Suprapubic skin (tissue), 4 donors: ENCODE measurements at regions not wholly inside any gene's neighbourhood (a gene's known extent, or its start where the extent isn't known, plus 50 kb on each side); places are given as distances from the start of the nearest gene placed in this dataset.

Source experiments
- DNase-seq, 2 donors: peaks; one replicate each; pipeline ENCODE4 v3.0.0-alpha.2; 2019; ENCODE audit warnings: low spot score in 2 of 2
- H3K27ac ChIP-seq: fragments of 200-600 bp; sonication (generic); one replicate; pipeline ENCODE4 v1.5.1; 2019
- H3K27me3 ChIP-seq: fragments of 200-600 bp; sonication (generic); one replicate; pipeline ENCODE4 v1.5.1; 2019
- H3K36me3 ChIP-seq: fragments of 200-600 bp; sonication (generic); one replicate; pipeline ENCODE4 v1.5.1; 2019
- H3K4me1 ChIP-seq: fragments of 200-600 bp; sonication (generic); one replicate; pipeline ENCODE4 v1.5.1; 2019
- H3K4me3 ChIP-seq: fragments of 200-600 bp; sonication (generic); one replicate; pipeline ENCODE4 v1.5.1; 2019; ENCODE audit warnings: mild to moderate bottlenecking
- H3K9me3 ChIP-seq: fragments of 200-600 bp; sonication (generic); one replicate; pipeline ENCODE4 v1.5.1; 2019
- CTCF ChIP-seq, 2 donors: fragments of 200-600 bp in 1 of 2; fragments of 450-650 bp in 1 of 2; sonication (generic) in 1 of 2; IDR thresholded peaks; one replicate each; pipeline ENCODE4 v1.5.1; 2016 to 2019; ENCODE audit warnings: antibody characterized with exemption in 2 of 2, mild to moderate bottlenecking in 1 of 2, moderate library complexity in 1 of 2
- EP300 ChIP-seq: sonication (generic); formaldehyde crosslinking; IDR thresholded peaks from one replicate; pipeline ENCODE4 v1.6.1; 2017; ENCODE audit warnings: antibody characterized with exemption
- POLR2A ChIP-seq, 2 donors: fragments of 450-650 bp; IDR thresholded peaks; one replicate each; pipeline ENCODE4 v1.6.1; 2017; ENCODE audit warnings: antibody characterized with exemption in 2 of 2, mild to moderate bottlenecking in 2 of 2, moderate library complexity in 2 of 2
- POLR2AphosphoS5 ChIP-seq, 3 donors: sonication (generic); formaldehyde crosslinking; IDR thresholded peaks; one replicate each; pipeline ENCODE4 v1.6.1; 2017; ENCODE audit warnings: antibody characterized with exemption in 3 of 3
- WGBS: methylation state at CpG from one replicate; pipeline ENCODE4 v1.1.5; 2018; 5-methylcytosine and 5-hydroxymethylcytosine counted together

GRCh38 chr12:88398031-88398430 lies 182.2 kb downstream of the KITLG start:
- TF ChIP-seq EP300 (no peak), CTCF (IDR thresholded peaks at IDR 0.05) (no peak), POLR2AphosphoS5 (IDR thresholded peaks at IDR 0.05) (no peak), POLR2A (IDR thresholded peaks at IDR 0.05) (no peak)
- peaks cover 9% of the 10 kb centered on the region for H3K4me1 ChIP-seq
- no peaks in the 10 kb centered on the region for H3K9me3 ChIP-seq
- H3K27ac ChIP-seq, result no peak overlapping the region
- no peak overlapping the region for H3K4me3 ChIP-seq
- WGBS, result 63% methylated on average over 2 of the region's 2 CpGs
- H3K36me3 ChIP-seq, result no peaks in the 10 kb centered on the region
- DNase-seq, result no peak
- H3K27me3 ChIP-seq, result no peaks in the 10 kb centered on the region

GRCh38 chr12:88399811-88400210 lies 180.5 kb downstream of the KITLG start:
- no peaks in the 10 kb centered on the region for H3K36me3 ChIP-seq
- peaks cover 9% of the 10 kb centered on the region for H3K4me1 ChIP-seq
- H3K27me3 ChIP-seq, result no peaks in the 10 kb centered on the region
- no peak overlapping the region for H3K4me3 ChIP-seq
- TF ChIP-seq POLR2A (IDR thresholded peaks at IDR 0.05) (no peak), CTCF (IDR thresholded peaks at IDR 0.05) (no peak), POLR2AphosphoS5 (IDR thresholded peaks at IDR 0.05) (no peak), EP300 (no peak)
- H3K9me3 ChIP-seq, result no peaks in the 10 kb centered on the region
- WGBS, result 46% methylated on average over 2 of the region's 2 CpGs
- DNase-seq, result no peak
- H3K27ac ChIP-seq, result no peak overlapping the region

- no peaks in the 10 kb centered on the region for H3K9me3 ChIP-seq
- 62% methylated on average over 3 of the region's 3 CpGs for WGBS
Observed at GRCh38 chr12:88400302-88400701, 180.0 kb downstream of the KITLG start.

GRCh38 chr12:88401155-88401554 lies 179.1 kb downstream of the KITLG start:
- H3K27me3 ChIP-seq, result no peaks in the 10 kb centered on the region
- peak overlapping the region; percentile 14 for H3K27ac ChIP-seq
- WGBS, result 31% methylated on average over 2 of the region's 2 CpGs
- TF ChIP-seq POLR2A (IDR thresholded peaks at IDR 0.05) (no peak), CTCF (IDR thresholded peaks at IDR 0.05) (no peak), EP300 (no peak), POLR2AphosphoS5 (IDR thresholded peaks at IDR 0.05) (no peak)
- H3K4me3 ChIP-seq, result no peak overlapping the region
- peaks cover 9% of the 10 kb centered on the region for H3K4me1 ChIP-seq
- no peaks in the 10 kb centered on the region for H3K36me3 ChIP-seq
- DNase-seq, result no peak
- H3K9me3 ChIP-seq, result no peaks in the 10 kb centered on the region

More at GRCh38 chr12:88400302-88400701, 180.0 kb downstream of the KITLG start:
- Histone ChIP-seq H3K36me3 (no peaks in the 10 kb centered on the region), H3K4me3 (no peak overlapping the region), H3K27me3 (no peaks in the 10 kb centered on the region), H3K4me1 (peaks cover 9% of the 10 kb centered on the region), H3K27ac (peak overlapping the region; percentile 14)
- no peak for DNase-seq
- no peak for TF ChIP-seq POLR2A (IDR thresholded peaks at IDR 0.05)
- no peak for TF ChIP-seq EP300
- no peak for TF ChIP-seq POLR2AphosphoS5 (IDR thresholded peaks at IDR 0.05)
- TF ChIP-seq CTCF (IDR thresholded peaks at IDR 0.05), result no peak

- Histone ChIP-seq H3K36me3 (no peaks in the 10 kb centered on the region), H3K9me3 (no peaks in the 10 kb centered on the region), H3K4me3 (no peak overlapping the region), H3K27ac (no peak overlapping the region), H3K4me1 (no peaks in the 10 kb centered on the region), H3K27me3 (no peaks in the 10 kb centered on the region)
- WGBS, result 68% methylated on average over 5 of the region's 5 CpGs
- TF ChIP-seq POLR2AphosphoS5 (IDR thresholded peaks at IDR 0.05) (no peak), POLR2A (IDR thresholded peaks at IDR 0.05) (no peak), EP300 (no peak), CTCF (IDR thresholded peaks at IDR 0.05) (no peak)
- DNase-seq, result no peak
Observed at GRCh38 chr12:88406905-88407304, 173.4 kb downstream of the KITLG start.
